PC-3 (cell line): ENCODE measurements at regions not wholly inside any gene's neighbourhood (a gene's known extent, or its start where the extent isn't known, plus 50 kb on each side); places are given as distances from the start of the nearest gene placed in this dataset.

Source experiments
- ATAC-seq: fragments of 200-7000 bp; cut with Tn5 transposase; 2 replicates; pipeline ENCODE4 v1.9.1; 2020; ENCODE audit warnings: mild to moderate bottlenecking, moderate library complexity
- BruUV-seq: library from RNA; stranded (reverse); fragments of 400-500 nt; replicated peaks from 2 replicates; lab custom pipeline; 2021; lab: Mats Ljungman, UMichigan
- CTCF ChIA-PET: fragments of 300-600 bp; sonication (Branson Sonifier 250); formaldehyde crosslinking; loops from one replicate; lab custom pipeline; 2022; ENCODE audit warnings: antibody characterized with exemption; lab: Charles Lee
- POLR2A ChIA-PET: fragments of 300-600 bp; sonication (Branson Sonifier 250); formaldehyde crosslinking; loops from one replicate; lab custom pipeline; 2022; ENCODE audit warnings: antibody characterized with exemption; ENCODE audit not compliant: unreplicated experiment; lab: Charles Lee
- DNase-seq: peaks from one replicate; pipeline ENCODE4 v3.0.0-alpha.2; 2015
- H2AFZ ChIP-seq: fragments of 300-600 bp; sonication (generic); 2 replicates; pipeline ENCODE4 v1.6.0; 2016; ENCODE audit warnings: antibody characterized with exemption, low read length
- H3F3A ChIP-seq: fragments of 300-600 bp; sonication (generic); one replicate; pipeline ENCODE4 v1.6.0; 2017; ENCODE audit warnings: antibody characterized with exemption, low read length, control low read depth, mild to moderate bottlenecking; ENCODE audit not compliant: unreplicated experiment
- H3K27ac ChIP-seq: fragments of 300-600 bp; sonication (generic); 2 replicates; pipeline ENCODE4 v1.5.1; 2016; ENCODE audit warnings: mild to moderate bottlenecking, low read length
- H3K27me3 ChIP-seq: fragments of 300-600 bp; sonication (generic); 2 replicates; pipeline ENCODE4 v1.6.1; 2016; ENCODE audit warnings: low read length, mixed read lengths
- H3K36me3 ChIP-seq: fragments of 300-600 bp; sonication (generic); 2 replicates; pipeline ENCODE4 v1.6.1; 2016; ENCODE audit warnings: low read depth, mixed run types, low read length, mixed read lengths
- H3K4me1 ChIP-seq: fragments of 300-600 bp; sonication (generic); 2 replicates; pipeline ENCODE4 v1.5.1; 2016; ENCODE audit warnings: low read length; ENCODE audit not compliant: insufficient read depth
- H3K4me2 ChIP-seq: fragments of 300-600 bp; sonication (generic); 2 replicates; pipeline ENCODE4 v1.6.0; 2016; ENCODE audit warnings: low read length
- H3K4me3 ChIP-seq: fragments of 300-600 bp; sonication (generic); 2 replicates; pipeline ENCODE4 v1.5.1; 2016; ENCODE audit warnings: mild to moderate bottlenecking, low read length, mixed read lengths
- H3K79me2 ChIP-seq: fragments of 300-600 bp; sonication (generic); 2 replicates; pipeline ENCODE4 v1.6.1; 2017; ENCODE audit warnings: low read length, mixed read lengths
- H3K9ac ChIP-seq: fragments of 300-600 bp; sonication (generic); 2 replicates; pipeline ENCODE4 v1.6.0; 2016; ENCODE audit warnings: mild to moderate bottlenecking, low read length
- H3K9me2 ChIP-seq: fragments of 300-600 bp; sonication (generic); replicated peaks from 2 replicates; pipeline ENCODE4 v1.6.1; 2016; ENCODE audit warnings: mixed run types, low read length, mixed read lengths
- H3K9me3 ChIP-seq: fragments of 300-600 bp; sonication (generic); 2 replicates; pipeline ENCODE4 v1.6.1; 2016; ENCODE audit warnings: low read length, mixed read lengths
- H4K20me1 ChIP-seq: fragments of 300-600 bp; sonication (generic); 2 replicates; pipeline ENCODE4 v1.6.1; 2016; ENCODE audit warnings: low read length, mixed read lengths
- EZH2 ChIP-seq: fragments of 300-600 bp; sonication (generic); IDR thresholded peaks from one replicate; pipeline ENCODE4 v1.6.1; 2017; ENCODE audit warnings: antibody characterized with exemption, mild to moderate bottlenecking, low read length; ENCODE audit not compliant: unreplicated experiment
- EZH2phosphoT487 ChIP-seq: fragments of 300-600 bp; sonication (generic); IDR thresholded peaks from 2 replicates; pipeline ENCODE4 v1.6.1; 2018; ENCODE audit warnings: mild to moderate bottlenecking, antibody characterized with exemption, low read length, borderline replicate concordance
- intact Hi-C: fragments of 100-400 bp; cut with micrococcal nuclease; formaldehyde crosslinking; loops from 2 replicates; pipeline ENCODE4 v1.9.0; 2023
- TF ChIP-seq, protein P1 (sequence below): fragments of 300-600 bp; sonication (generic); conservative IDR thresholded peaks from 2 replicates; pipeline ENCODE4 v1.5.1; 2017; ENCODE audit warnings: antibody characterized with exemption, low read depth, mild to moderate bottlenecking, low read length

DNA sequence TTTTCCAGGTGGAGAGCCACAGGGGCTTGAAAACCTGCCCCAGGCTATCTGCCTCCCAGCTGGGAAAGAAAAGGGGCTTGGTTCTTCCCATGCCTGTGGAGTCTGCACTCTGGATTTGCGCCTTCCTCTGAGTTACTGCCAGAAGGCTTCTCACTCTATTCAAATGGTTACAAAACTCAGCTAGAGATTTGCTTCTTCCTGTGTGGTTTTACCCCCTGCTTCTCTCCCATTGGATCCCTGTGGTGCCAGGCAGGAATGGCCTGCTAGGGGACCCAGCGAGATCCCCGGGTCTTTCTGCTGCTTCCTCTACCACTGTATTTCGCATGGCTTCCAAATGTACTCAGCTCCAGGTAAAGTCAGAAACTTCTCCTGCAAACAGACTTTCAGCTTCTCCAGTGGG lies 192.0 kb upstream of the HS3ST5 start:
- CTCF ChIA-PET, result no interaction called here

DNA sequence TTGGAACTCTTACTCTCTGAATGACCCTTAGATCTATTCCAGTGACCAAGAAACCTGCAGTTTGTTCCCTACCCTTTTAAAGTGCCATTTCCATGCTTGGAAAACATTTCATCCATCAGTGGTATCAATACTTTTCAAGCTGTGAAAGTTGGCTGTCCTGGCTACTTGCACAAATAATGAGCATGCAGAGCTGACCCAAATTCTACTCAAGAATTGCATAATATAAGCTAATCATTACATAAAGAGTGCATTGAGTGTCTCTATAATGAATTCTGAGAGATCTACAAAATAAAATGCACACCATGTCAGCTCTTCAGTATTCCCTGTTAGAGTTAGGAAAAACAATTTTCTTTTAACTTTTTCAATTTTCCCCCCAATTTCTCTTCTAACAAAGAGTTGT lies 181.3 kb upstream of the HS3ST5 start:
- DNase-seq, result no peak
- no peaks in the 10 kb centered on the region for H3K27me3 ChIP-seq
- H3F3A ChIP-seq, result no peaks in the 10 kb centered on the region
- H3K9me3 ChIP-seq, result no peaks in the 10 kb centered on the region
- no peak for ATAC-seq
- H3K4me1 ChIP-seq, result no peaks in the 10 kb centered on the region
- H3K4me3 ChIP-seq, result no peak overlapping the region
- TF ChIP-seq, protein P1, sequence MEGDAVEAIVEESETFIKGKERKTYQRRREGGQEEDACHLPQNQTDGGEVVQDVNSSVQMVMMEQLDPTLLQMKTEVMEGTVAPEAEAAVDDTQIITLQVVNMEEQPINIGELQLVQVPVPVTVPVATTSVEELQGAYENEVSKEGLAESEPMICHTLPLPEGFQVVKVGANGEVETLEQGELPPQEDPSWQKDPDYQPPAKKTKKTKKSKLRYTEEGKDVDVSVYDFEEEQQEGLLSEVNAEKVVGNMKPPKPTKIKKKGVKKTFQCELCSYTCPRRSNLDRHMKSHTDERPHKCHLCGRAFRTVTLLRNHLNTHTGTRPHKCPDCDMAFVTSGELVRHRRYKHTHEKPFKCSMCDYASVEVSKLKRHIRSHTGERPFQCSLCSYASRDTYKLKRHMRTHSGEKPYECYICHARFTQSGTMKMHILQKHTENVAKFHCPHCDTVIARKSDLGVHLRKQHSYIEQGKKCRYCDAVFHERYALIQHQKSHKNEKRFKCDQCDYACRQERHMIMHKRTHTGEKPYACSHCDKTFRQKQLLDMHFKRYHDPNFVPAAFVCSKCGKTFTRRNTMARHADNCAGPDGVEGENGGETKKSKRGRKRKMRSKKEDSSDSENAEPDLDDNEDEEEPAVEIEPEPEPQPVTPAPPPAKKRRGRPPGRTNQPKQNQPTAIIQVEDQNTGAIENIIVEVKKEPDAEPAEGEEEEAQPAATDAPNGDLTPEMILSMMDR, result no peak
- TF ChIP-seq EZH2phosphoT487 (no peak), EZH2 (no peak)
- no peaks in the 10 kb centered on the region for H4K20me1 ChIP-seq
- H3K9ac ChIP-seq, result no peak overlapping the region
- intact Hi-C loops, result no loop called here
- no peak overlapping the region for H2AFZ ChIP-seq
- H3K27ac ChIP-seq, result no peak overlapping the region
- ChIA-PET POLR2A (interaction anchor here (0.7 kb wide), 1 partner anchor 220 kb away, joined by 6 read pairs; no protein-coding TSS in a partner anchor), CTCF (no interaction called here)
- H3K9me2 ChIP-seq, result no peaks in the 10 kb centered on the region
- BruUV-seq, result no TSS peak
- H3K36me3 ChIP-seq, result no peaks in the 10 kb centered on the region
- H3K79me2 ChIP-seq, result no peaks in the 10 kb centered on the region
- H3K4me2 ChIP-seq, result no peak overlapping the region

More for the DNA sequence above, 192.0 kb upstream of the HS3ST5 start:
- Histone ChIP-seq H3K4me1 (no peaks in the 10 kb centered on the region), H3K27me3 (no peaks in the 10 kb centered on the region), H3K9me2 (no peaks in the 10 kb centered on the region), H4K20me1 (no peaks in the 10 kb centered on the region), H3K4me2 (no peak overlapping the region), H3K27ac (no peak overlapping the region), H3F3A (no peaks in the 10 kb centered on the region), H3K36me3 (no peaks in the 10 kb centered on the region), H3K4me3 (no peak overlapping the region), H2AFZ (no peak overlapping the region), H3K9ac (no peak overlapping the region), H3K79me2 (no peaks in the 10 kb centered on the region), H3K9me3 (no peaks in the 10 kb centered on the region)
- intact Hi-C loops, result no loop called here
- TF ChIP-seq, protein P1, result no peak
- TF ChIP-seq EZH2, result no peak
- TF ChIP-seq EZH2phosphoT487, result no peak
- no TSS peak for BruUV-seq
- ATAC-seq (no peak), DNase-seq (no peak)
- POLR2A ChIA-PET, result no interaction called here

DNA sequence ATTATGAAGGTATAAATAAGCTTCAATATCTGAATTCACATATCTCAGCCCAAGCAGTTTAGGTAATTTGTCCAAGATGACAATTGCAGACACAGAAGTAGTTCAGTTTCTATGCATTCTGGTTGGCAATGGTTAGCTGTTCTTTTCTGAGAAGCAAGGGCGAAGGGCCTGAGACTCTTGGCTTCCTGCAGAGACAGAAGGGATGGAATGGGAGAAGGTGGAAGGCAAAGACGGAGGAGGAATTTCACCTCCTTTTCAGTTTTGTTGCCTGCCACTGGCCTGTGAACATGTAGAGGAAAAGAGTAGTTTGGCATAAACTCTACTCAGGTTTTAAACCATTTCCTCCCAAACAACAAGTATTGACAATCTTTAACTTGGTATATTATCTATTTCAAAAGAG lies 180.7 kb upstream of the HS3ST5 start:
- Histone ChIP-seq H3K9me3 (no peaks in the 10 kb centered on the region), H2AFZ (no peak overlapping the region), H3K79me2 (no peaks in the 10 kb centered on the region), H3K27me3 (no peaks in the 10 kb centered on the region), H3K36me3 (no peaks in the 10 kb centered on the region), H3K9me2 (no peaks in the 10 kb centered on the region), H3K4me1 (no peaks in the 10 kb centered on the region), H3F3A (no peaks in the 10 kb centered on the region), H3K9ac (no peak overlapping the region), H3K4me2 (no peak overlapping the region), H4K20me1 (no peaks in the 10 kb centered on the region), H3K4me3 (no peak overlapping the region), H3K27ac (no peak overlapping the region)
- intact Hi-C loops, result no loop called here
- ATAC-seq (no peak), DNase-seq (no peak)
- POLR2A ChIA-PET, result no interaction called here
- no TSS peak for BruUV-seq
- no peak for TF ChIP-seq EZH2phosphoT487
- TF ChIP-seq, protein P1, result no peak
- no peak for TF ChIP-seq EZH2
- CTCF ChIA-PET, result no interaction called here
